ENCODE measurements at regions not wholly inside any gene's neighbourhood (a gene's known extent, or its start where the extent isn't known, plus 50 kb on each side); places are given as distances from the start of the nearest gene placed in this dataset.
"Not testable (repeated sequence)": the region's sequence is repeated elsewhere in the genome, so short reads cannot be mapped to it uniquely, and the experiment has no call there.

- ChIA-PET POLR2A (interaction anchor here (1.0 kb wide), 1 partner anchor 12 kb away, joined by 3 read pairs; no protein-coding TSS in a partner anchor), CTCF (ENCODE audit: low intra/inter-chr PET ratio) (interaction anchor here (2.2 kb wide), 1 partner anchor 267 kb away, joined by 10 read pairs; no protein-coding TSS in a partner anchor)
- H3K36me3 ChIP-seq (ENCODE audit: control insufficient read depth, insufficient read depth, low read length); H3K4me2 ChIP-seq (ENCODE audit: insufficient read depth, low read length); H3K9me1 ChIP-seq (ENCODE audit: control insufficient read depth, insufficient read depth, low read length); BruUV-seq (replicated peaks); H3K79me2 ChIP-seq (ENCODE audit: control insufficient read depth, insufficient read depth, low read length); DNase-seq (ENCODE audit: extremely low read depth in 1 of 4, low spot score in 3 of 4); H3K4me3 ChIP-seq; H3K9me3 ChIP-seq (replicated peaks; ENCODE audit: control insufficient read depth, insufficient read depth, low read depth, low read length); ATAC-seq; H3K4me1 ChIP-seq (replicated peaks in 1 of 2; ENCODE audit: control insufficient read depth in 2 of 2, insufficient read depth in 2 of 2, low read length in 2 of 2); H3K9ac ChIP-seq (ENCODE audit: insufficient read depth in 1 of 2, low read depth in 2 of 2, low read length in 2 of 2); FAIRE-seq; H2AFZ ChIP-seq (ENCODE audit: low read depth, low read length); H3K27ac ChIP-seq (ENCODE audit: extremely low read depth, low read depth, low read length); intact Hi-C loops (cut with micrococcal nuclease); H4K20me1 ChIP-seq (replicated peaks; ENCODE audit: control insufficient read depth, insufficient read depth, low read length): not testable (repeated sequence)
- 18% methylated on average over 6 of the region's 6 CpGs for WGBS (ENCODE audit: insufficient coverage, low coverage, missing lambda C conversion rate)
- in situ Hi-C loops (cut with MboI) = loop anchor here (5.0 kb wide), 1 partner anchor 279 kb away; no protein-coding TSS in a partner anchor
- H3K27me3 ChIP-seq (ENCODE audit: control insufficient read depth in 2 of 2, insufficient read depth in 2 of 2, low read length in 2 of 2) = peaks cover 7 to 18% of the 10 kb centered on the region in 2 experiments
These were observed 179.5 kb upstream of the TSC22D2 start for GRCh38 chr3:150228626-150229025.

- Histone ChIP-seq H3K27ac (ENCODE audit: extremely low read depth, low read depth, low read length) (no peak overlapping the region), H4K20me1 (replicated peaks; ENCODE audit: control insufficient read depth, insufficient read depth, low read length) (no peaks in the 10 kb centered on the region), H3K79me2 (ENCODE audit: control insufficient read depth, insufficient read depth, low read length) (no peaks in the 10 kb centered on the region), H3K4me2 (ENCODE audit: insufficient read depth, low read length) (no peak overlapping the region), H3K9me3 (replicated peaks; ENCODE audit: control insufficient read depth, insufficient read depth, low read depth, low read length) (no peaks in the 10 kb centered on the region), H3K9me1 (ENCODE audit: control insufficient read depth, insufficient read depth, low read length) (no peaks in the 10 kb centered on the region), H3K27me3 (ENCODE audit: control insufficient read depth in 2 of 2, insufficient read depth in 2 of 2, low read length in 2 of 2) (peaks cover 7 to 24% of the 10 kb centered on the region in 2 experiments), H3K4me1 (replicated peaks in 1 of 2; ENCODE audit: control insufficient read depth in 2 of 2, insufficient read depth in 2 of 2, low read length in 2 of 2) (no peaks in the 10 kb centered on the region), H3K4me3 (no peak overlapping the region), H3K9ac (ENCODE audit: insufficient read depth in 1 of 2, low read depth in 2 of 2, low read length in 2 of 2) (no peak overlapping the region), H2AFZ (ENCODE audit: low read depth, low read length) (no peak overlapping the region), H3K36me3 (ENCODE audit: control insufficient read depth, insufficient read depth, low read length) (no peaks in the 10 kb centered on the region)
- ATAC-seq (peak; percentile 94), FAIRE-seq (peak; percentile 96), DNase-seq (ENCODE audit: extremely low read depth in 1 of 4, low spot score in 3 of 4) (peak; percentile 58 to 78 (median 60))
- in situ Hi-C loops (cut with MboI) (loop anchor here (5.0 kb wide), 1 partner anchor 279 kb away; no protein-coding TSS in a partner anchor), intact Hi-C loops (cut with micrococcal nuclease) (loop anchor here (1.0 kb wide), 1 partner anchor 267 kb away; no protein-coding TSS in a partner anchor)
- no TSS peak for BruUV-seq (replicated peaks)
- ChIA-PET CTCF (ENCODE audit: low intra/inter-chr PET ratio) (interaction anchor here (0.7 to 2.2 kb wide), 2 partner anchors 268 to 918 kb away, joined by 3 to 10 read pairs; no protein-coding TSS in a partner anchor), POLR2A (interaction anchor here (1.0 kb wide), 1 partner anchor 182 kb away, joined by 3 read pairs; no protein-coding TSS in a partner anchor)
- WGBS (ENCODE audit: insufficient coverage, low coverage, missing lambda C conversion rate) = 6% methylated on average over 5 of the region's 5 CpGs
- peak; percentile 49; the same call in 1 of the 2 replicates for TF ChIP-seq REST (IDR thresholded peaks at IDR 0.05; ENCODE audit: borderline replicate concordance)
- no peak for TF ChIP-seq REST (CRISPR knock-in tag; IDR thresholded peaks at IDR 0.05; ENCODE audit: low read depth)
- TF ChIP-seq RAD21 (CRISPR knock-in tag; conservative IDR thresholded peaks at IDR 0.05 in 1 of 2, IDR thresholded peaks at IDR 0.05 in 1 of 2) = peak; percentile 60 to 85
- 0 out of 2 replicates have a peak, but pooled peaks have one; percentile 47 for TF ChIP-seq ARID2 (IDR thresholded peaks at IDR 0.05)
- TF ChIP-seq SMC3 (conservative IDR thresholded peaks at IDR 0.05; ENCODE audit: insufficient read depth, low read depth, low read length) = peak; percentile 73; the same call in 1 of the 2 replicates
- peak; percentile 54; the same call in 1 of the 2 replicates for TF ChIP-seq CC2D1A (IDR thresholded peaks at IDR 0.05)
- no peak for TF ChIP-seq GTF2F1 (IDR thresholded peaks at IDR 0.05; ENCODE audit: low read depth, low read length)
These were observed 180.3 kb upstream of the TSC22D2 start for GRCh38 chr3:150227839-150228238.
